ENCODE measurements at regions not wholly inside any gene's neighbourhood (a gene's known extent, or its start where the extent isn't known, plus 50 kb on each side); places are given as distances from the start of the nearest gene placed in this dataset.
"Not testable (repeated sequence)": the region's sequence is repeated elsewhere in the genome, so short reads cannot be mapped to it uniquely, and the experiment has no call there.

GRCh38 chr6:111925296-111925695, 52.0 kb upstream of the FYN start:
- DNase-seq: no peak

GRCh38 chr6:111926731-111927302, 53.6 kb upstream of the FYN start:
- no peak for DNase-seq

- DNase-seq: no peak
These were observed 54.1 kb upstream of the FYN start for GRCh38 chr6:111927321-111927720.

GRCh38 chr6:111928139-111928538, 54.9 kb upstream of the FYN start:
- no peak for DNase-seq

- DNase-seq: not testable (repeated sequence)
These were observed 61.4 kb upstream of the FYN start for GRCh38 chr6:111934611-111935010.

GRCh38 chr6:111936718-111937117, 63.5 kb upstream of the FYN start:
- DNase-seq: no peak

DNA sequence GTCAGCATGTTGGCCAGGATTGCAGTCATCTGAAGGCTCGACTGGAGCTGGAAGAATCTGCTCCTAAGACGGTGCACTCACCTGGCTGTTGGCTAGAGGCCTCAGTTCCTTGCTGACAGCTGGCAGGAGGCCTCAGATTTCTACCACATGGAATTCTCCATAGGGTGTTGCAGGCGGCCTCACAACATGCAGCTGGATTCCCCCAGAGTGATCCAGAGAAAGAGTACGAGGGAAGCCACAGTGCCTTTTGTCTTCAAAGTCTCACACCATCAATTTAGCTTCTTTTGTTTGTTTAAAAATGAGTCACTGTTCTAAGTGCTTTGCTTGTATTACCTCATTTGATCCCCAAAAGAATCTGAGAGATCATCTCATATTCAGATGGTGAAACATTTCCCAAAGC, 65.5 kb upstream of the FYN start:
- no peak for DNase-seq

DNA sequence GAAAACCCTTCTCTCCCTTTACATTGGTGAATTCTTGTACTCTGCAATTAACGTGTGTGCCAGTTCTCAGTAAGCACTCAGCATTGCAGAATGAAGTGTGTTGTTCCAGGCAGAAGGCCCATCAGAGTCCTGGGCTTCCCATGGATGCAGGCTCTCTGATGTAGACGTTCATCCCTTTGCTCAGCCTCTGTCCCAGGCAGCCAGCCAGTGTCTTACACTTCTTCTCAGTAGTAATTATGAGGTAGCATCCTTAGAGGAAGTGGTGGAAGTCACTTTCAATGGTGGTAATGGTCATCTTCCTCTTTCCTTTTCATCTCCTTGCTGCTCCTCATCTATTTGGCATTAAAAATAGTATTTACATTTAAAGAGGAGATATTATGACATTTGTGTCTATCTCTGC, 66.7 kb upstream of the FYN start:
- DNase-seq: no peak

GRCh38 chr6:111940801-111941200, 67.5 kb upstream of the FYN start:
- no peak for DNase-seq

DNA sequence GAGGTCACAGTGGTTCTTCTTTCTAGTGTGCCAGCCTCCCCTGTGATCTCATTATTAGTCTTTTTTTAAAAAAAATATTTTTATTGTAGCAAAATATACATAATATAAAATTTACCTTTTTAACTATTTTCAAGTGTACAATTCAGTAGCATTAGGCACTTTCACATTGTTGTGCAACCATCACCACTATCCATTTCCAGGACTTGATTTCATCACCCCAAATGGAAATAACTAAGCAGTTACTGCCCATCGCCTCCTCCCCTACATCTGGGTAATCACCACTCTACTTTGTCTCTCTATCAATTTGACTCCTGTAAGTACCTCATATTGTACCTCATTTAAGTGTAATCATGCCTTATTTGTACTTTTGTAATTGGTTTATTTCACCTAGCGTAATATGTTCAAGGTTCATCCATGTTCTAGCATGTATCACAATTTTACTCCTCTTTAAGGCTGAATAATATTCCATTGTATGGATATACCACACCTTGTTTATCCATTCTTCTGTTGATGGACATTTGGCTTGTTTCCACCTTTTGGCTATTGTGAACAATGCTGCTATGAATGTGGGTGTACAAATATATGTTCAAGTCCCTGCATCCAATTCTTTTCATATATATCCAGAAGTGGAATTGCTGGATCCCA, 68.6 kb upstream of the FYN start:
- DNase-seq: no peak

- DNase-seq: no peak
These were observed 69.3 kb upstream of the FYN start for GRCh38 chr6:111942561-111942960.

DNA sequence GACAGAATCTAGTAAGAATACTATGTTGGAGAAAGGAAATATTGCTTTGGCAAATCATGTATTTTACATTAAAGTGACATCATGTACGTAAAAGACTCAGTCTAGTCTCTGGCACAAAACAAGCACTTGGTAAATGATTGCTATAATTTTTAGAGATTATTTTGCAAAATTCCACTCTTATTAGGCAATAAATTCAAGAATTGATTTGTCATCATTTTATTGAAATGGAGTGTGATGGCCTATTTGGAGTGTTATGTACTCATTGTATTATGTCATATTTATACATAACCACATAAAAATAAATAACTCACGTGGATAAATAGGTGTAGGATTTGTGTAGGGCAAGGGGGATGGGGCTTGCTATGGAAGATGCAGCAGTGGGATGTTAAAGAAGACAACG, 70.0 kb upstream of the FYN start:
- DNase-seq: no peak

GRCh38 chr6:111943726-111944125, 70.5 kb upstream of the FYN start:
- DNase-seq: no peak

GRCh38 chr6:111944541-111944940, 71.3 kb upstream of the FYN start:
- DNase-seq: no peak

- DNase-seq: peak; percentile 21
These were observed 76.3 kb upstream of the FYN start for GRCh38 chr6:111949546-111949945.

DNA sequence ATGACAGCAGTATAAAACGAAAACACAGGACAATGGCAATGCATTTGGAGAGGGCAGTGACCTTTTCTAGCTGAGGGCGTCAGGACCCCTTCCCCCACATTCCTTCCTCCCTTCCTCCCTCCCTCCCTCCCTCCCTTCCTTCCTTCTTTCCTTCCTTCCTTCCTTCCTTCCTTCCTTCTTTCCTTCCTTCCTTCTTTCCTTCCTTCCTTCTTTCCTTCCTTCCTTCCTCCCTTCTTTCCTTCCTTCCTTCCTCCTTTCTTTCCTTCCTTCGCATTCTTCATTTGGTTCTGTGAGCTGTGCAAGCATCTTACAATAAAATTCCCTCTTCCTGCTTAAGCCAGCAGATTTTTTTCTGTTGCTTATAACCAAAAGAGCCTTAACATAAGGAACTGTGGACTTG, 76.7 kb upstream of the FYN start:
- DNase-seq: not testable (repeated sequence)

DNA sequence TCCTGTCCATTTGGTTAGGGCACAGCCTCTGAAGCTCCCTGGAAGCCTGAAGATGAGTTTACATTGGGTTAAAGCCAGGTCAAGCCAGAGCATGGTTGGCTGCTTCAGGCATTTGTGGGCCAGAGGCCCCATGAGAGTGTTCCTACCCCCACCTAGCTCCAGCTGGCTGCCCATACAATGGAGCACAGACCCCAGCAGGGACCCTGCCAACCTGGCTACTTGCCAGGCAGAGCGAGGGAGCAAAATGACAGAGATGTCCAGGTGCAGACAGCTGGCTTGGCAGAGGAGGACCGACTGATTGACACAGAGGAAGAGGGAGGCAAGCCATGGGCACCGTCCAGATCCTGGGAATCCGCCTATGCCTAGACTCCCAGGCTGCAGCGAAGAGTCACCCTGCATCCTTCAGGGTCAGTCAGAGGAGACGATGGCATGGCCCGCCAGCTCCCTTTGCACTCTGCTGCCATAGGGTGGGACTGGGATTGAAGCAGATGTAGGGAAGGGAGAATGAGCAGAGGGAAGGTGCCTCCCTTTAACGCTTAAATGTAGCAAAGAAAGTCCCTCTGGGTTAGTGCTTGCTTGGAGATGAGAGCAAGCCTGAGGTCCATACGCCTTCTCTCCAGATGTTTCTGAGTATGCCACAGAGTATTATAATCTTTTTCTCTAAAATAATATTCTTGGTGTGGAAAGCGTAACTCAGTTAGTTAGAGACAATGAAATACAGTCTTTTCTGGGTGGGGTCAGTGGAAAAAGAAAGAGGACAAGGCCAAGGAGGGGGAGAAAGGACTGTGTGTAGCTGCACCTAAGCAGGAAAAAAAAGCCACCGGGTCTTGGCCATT, 77.6 kb upstream of the FYN start:
- peak; percentile 63 for DNase-seq

- peak; percentile 28 for DNase-seq
These were observed 78.3 kb upstream of the FYN start for GRCh38 chr6:111951497-111952085.

- peak; percentile 76 for DNase-seq
These were observed 79.0 kb upstream of the FYN start for GRCh38 chr6:111952274-111952673.

GRCh38 chr6:111952821-111953540, 79.7 kb upstream of the FYN start:
- DNase-seq: peak; percentile 24

DNA sequence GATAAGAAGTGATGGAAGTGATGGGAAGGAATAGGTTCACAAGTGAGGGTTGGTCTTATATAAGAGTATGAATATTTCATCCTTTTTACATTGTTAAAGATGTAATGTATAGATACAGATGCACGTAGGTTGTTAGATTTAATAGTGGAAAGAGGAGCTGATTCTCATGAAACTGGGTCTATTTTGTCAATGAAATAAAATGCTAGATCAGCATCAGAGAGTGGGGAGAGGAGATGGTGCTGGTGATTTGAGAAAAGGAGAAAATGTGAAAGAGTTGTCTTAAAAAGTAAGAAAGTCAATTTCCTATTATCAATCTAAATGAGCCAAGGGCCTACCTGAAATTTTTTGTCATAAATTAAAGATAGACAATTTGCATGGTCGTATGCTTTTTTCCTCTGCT, 82.8 kb upstream of the FYN start:
- DNase-seq: no peak

DNA sequence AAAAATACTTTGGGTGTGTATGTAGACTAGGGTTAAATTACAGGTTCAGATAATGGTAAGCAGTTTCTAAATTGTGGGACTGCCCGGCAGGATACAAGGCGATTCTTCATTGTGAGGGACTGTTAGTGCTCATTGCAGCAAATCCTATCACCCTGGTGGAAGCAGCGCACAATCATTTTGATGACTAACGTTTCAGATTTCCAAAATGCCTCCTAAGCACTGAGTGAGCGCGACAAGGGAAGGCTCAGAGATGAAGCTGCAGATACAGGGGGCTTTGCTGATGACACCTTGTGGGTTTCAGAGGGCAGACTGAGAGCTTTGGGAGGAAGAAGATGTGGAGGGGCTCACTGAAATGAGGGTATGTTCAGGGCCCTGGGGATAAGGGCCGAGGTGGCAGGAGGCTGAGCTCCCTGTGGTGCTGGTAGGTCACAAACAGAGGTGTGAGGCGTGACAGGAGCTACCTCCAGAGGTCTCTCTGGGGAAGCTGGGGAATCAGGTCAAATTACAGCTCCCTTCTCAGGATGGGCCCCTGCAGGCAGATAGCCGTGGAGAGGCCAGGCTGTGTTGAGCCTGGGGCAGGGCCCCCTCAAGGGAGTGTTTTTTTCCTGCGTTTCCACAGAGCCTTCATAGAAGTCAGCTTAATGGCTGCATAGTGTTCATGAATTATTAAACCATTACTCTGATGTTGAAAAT, 84.5 kb upstream of the FYN start:
- DNase-seq: peak; percentile 72
